ENCODE measurements at regions not wholly inside any gene's neighbourhood (a gene's known extent, or its start where the extent isn't known, plus 50 kb on each side); places are given as distances from the start of the nearest gene placed in this dataset.

DNA sequence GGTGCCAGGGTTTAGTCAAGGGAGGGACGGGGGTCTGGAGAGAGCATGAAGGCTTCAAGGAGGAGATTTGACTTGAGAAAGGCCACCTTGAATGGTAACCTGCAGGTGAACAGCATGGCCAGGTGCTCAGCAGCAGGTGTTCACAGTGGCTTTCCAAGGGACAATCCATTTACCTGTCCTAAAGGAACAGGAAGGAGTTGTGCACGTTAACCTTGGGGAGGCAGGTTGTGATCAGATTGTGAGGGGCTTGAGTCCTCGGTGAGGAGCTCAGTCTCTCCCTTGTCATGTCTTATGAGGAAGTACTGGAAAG is 120.1 kb upstream of the ERCC6L2 start:
- no peak for DNase-seq

GRCh38 chr9:95754533-95755420 is 120.7 kb upstream of the ERCC6L2 start:
- DNase-seq: no peak

DNA sequence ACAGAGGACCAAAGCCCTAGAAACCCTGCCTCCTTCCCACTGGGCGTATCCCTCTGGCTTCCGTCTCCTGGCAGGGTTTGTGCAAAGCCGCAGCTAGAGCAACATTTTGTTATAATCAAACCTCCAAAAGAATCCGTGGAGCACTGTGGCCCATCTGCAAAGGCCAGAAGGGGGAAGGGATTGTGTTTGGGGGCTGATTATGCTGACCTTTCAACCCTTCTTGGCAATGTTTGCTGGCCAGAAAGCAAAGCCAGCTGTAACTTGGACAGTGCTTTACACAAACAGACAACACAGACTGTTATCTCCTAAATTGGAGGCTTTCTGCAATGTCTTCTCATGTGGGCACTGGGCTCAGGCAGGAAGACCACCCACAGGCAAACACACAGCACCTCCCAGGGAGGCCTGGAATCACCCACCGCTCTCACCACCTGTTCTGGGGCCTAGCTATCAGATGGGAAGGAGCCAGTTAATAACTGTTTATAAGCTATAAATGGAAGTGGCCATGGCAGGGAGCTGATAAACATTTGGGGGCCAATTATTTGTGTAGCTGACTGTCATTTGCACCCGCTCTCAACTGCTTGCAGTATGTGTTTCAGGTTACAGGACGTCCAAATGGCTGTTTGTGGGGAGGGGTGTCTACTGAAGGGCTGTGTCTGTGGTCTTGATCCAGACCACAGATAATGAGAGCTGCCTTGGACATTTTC is 121.6 kb upstream of the ERCC6L2 start:
- no peak for DNase-seq

GRCh38 chr9:95752129-95752731 is 123.3 kb upstream of the ERCC6L2 start:
- DNase-seq: no peak

DNA sequence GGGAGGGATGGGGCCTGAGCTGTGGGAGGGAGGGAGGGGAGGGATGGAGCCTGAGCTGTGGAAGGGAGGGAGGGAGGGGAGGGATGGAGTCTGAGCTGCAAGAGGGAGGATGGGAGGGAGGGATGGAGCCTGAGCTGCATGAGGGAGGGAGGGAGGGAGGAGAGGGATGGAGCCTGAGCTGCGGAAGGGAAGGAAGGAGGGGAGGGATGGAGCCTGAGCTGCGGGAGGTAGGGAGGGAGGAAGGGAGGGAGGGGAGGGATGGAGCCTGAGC is 124.0 kb upstream of the ERCC6L2 start:
- no peak for DNase-seq

DNA sequence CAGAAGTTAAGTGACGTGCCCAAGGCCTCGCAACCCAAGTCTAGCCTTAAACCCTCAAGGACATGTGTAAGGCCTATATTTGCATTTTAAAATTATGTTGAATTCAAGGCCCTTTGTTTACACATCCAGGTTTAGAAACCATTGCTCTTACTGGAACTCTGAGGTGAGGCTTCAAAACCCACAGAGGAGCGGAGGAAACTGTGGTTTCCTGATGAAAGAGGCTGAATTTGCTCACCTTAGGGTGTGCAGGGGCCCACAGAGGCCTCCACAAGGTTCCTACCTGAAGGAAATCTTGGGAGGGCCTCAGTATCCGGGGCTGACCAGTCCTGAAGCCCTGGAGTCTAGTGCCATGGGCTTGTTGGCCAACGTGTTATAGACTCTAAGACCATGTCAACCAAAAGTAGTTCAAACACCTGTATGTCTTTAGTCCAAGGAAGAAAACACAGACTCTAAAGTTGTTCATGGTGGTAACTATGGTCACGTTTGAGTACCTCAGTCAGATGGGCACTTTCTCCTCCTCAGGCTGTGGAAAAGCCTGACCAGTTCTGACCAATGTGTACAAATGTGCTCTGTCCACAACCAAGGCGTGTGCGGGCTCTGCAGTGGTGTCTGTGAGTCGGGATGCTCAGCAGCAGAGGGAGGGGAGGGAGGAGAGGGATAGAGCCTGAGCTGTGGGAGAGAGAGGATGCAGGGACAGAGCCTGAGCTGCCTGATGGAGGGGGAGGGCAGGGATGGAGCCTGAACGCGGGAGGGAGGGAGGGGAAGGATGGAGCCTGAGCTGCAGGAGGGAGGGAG is 124.6 kb upstream of the ERCC6L2 start:
- DNase-seq: no peak

DNA sequence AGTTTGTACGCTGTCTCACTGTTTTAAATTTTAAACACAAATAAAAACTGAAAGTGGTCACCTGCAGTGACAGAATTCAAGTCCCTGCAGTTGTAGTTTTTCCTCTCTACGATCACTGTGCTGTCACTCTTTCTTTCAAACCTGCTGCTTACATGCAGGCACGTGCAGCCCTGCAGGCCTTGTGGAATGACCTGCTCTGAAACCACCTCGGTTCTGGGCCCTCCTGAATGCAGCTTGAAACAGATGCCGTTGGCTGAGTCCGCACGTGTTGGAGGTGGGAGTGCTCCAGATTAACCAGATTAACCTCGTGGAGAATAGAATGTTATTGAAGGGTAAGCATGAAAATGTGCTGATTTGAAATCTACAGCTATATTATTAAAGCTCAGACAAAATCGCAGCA is 126.0 kb upstream of the ERCC6L2 start:
- DNase-seq: no peak

DNA sequence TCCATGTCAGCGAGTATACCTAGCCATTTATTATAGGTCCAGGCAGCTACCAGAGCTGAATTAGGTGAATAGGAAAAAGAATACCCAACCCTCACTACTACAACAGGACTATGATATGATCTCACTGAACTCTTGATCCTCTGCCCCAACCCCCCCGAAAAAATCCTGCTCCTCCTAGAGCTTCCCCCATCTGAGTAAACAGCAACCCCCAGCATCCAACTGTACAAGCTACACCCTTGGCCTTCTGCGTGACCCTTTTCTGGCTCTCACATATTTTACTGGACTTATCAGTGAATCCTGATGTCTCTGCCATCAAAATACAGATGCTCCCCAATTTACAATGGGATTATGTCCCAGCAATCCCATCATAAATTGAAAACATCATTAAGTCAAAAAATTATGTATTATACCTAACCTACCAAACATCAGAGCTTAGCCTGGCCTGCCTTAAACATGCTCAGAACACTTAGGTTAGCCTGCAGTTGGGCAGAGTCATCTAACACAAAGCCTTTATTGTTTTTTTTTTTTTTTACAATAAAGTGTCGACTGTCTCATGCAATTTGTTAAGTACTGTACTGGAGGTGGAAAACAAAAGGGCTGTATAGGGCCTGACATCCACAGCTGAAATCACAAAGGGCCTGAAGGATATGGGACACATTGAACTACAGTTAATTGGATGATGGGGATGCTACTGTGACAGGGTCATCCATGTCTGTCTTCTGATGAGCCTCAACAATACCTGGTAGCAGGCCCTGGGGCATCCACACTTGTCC is 128.9 kb upstream of the ERCC6L2 start:
- no peak for DNase-seq

- DNase-seq: no peak
Measured at GRCh38 chr9:95742821-95743220, 132.7 kb upstream of the ERCC6L2 start.

GRCh38 chr9:95741631-95742030 is 133.9 kb upstream of the ERCC6L2 start:
- no peak for DNase-seq

- no peak for DNase-seq
Measured at GRCh38 chr9:95740217-95741004, 135.1 kb upstream of the ERCC6L2 start.

DNA sequence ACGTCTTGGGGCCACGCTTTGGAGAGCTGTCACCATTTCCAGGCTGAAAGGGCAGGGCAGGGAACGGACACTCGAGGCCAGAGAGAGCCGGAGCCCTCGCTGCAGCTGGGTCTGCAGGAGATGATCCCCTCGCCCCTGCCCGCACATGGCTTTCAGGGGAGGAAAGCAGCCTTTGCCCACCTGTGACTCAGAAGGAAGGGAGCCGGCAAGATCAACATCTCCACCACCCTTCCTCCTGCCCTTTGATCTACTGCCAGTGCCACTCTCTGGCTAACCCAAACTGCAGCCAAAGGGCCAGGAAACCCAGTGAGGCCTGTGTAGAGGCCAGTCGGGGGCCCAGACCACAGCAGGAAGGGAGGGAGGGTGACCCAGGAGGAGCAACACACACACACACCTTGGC is 137.1 kb upstream of the ERCC6L2 start:
- no peak for DNase-seq

GRCh38 chr9:95736891-95737522 is 138.5 kb upstream of the ERCC6L2 start:
- no peak for DNase-seq

- DNase-seq: no peak
Measured at GRCh38 chr9:95736370-95736769, 139.1 kb upstream of the ERCC6L2 start.

GRCh38 chr9:95735701-95736100 is 139.8 kb upstream of the ERCC6L2 start:
- DNase-seq: no peak

DNA sequence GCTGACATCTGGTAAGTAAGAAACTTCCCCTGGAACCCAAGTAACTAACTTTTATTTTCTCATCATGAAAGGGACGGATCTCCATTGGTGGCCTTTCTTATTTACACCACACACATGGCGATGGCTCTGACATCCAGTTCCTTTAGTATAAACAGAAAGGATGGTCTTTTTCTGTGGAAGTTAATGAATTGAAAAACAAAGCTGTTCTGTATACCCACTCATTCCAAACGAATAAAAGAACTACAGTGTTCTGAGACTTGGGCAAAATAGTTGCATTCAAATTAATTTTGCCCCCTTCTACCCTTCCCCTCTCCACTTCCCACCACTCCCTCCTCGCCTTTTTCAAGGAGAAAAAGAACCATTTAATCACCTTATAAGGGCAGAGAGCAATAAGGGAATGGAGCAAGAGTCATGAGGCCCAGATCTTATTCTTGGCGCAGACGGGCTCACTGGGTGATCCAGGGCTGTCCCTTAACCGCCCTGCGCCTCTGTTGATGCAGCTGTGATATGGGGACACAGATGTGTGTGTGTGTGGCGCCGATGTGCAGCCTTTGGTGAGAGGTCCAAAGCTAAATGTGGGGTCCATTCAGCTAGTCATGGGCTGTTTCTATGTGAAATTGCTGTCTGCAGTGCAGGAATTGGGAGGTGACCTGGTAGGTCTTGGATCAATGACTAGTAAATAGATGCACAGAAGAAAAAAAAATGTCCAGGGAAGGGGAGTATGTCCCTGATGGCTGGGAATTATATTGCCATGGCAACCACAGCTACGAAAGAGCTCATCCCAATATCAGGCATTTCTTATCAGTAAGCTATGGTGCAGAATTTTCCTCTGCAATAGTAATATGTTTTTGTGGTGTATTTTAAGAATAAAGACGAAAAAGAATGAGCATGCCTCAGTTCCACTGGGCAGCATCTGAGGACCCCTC is 141.5 kb upstream of the ERCC6L2 start:
- DNase-seq: no peak

GRCh38 chr9:95732802-95733688 is 142.4 kb upstream of the ERCC6L2 start:
- DNase-seq: no peak

DNA sequence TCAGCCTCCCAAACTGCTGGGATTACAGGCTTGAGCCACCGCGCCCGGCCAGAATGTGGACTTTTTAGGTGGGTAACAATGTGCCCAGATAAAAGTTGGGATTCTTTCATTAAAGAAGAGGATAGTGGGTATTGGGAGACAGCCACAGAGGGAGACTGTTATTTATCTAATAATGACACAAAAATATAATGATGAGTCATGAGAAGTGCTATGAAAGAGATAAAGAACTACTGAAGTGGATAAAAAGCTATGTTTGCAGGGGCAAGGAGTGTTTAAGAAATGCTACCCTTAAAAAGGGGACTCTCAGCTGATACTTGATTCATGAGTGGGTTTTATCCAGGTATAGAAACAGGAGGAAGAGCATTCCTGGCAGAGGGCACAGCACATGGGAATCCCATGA is 143.6 kb upstream of the ERCC6L2 start:
- no peak for DNase-seq

DNA sequence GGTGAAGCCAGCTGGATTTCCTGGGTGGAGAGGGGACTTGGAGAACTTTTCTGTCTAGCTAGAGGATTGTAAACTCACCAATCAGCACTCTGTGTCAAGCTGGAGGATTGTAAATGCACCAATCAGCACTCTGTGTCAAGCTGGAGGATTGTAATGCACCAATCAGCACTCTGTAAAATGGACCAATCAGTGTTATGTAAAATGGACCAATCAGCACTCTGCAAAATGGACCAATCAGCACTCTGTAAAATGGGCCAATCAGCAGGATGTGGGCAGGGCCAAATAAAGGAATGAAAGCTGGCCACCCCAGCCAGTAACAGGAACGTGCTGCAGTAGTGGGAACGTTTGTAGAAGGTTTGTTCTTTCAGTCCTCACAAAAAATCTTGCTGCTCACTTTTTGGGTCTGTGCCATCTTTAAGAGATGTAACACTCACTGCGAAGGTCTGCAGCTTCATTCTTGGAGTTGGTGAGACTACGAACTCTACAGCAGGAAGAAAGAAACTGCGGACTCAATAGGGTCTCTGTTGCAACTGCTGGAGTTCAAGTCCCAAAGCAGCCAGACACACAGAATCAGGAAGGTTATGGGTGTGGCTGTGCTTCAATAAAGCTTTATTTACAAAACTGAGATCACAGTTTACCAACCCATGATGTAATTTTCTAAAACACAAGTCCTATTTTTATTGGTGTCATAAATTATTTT is 145.7 kb upstream of the ERCC6L2 start:
- no peak for DNase-seq

All from NCI-H1436 (cell line).